A549 (cell line): ENCODE measurements at regions not wholly inside any gene's neighbourhood (a gene's known extent, or its start where the extent isn't known, plus 50 kb on each side); places are given as distances from the start of the nearest gene placed in this dataset.
"Not testable (repeated sequence)": the region's sequence is repeated elsewhere in the genome, so short reads cannot be mapped to it uniquely, and the experiment has no call there.

Experiments used
- ATAC-seq, 2 experiments: fragments of 200-7000 bp in 1 of 2; fragments of >200 bp in 1 of 2; cut with Nextera tagmentation in 1 of 2; cut with Tn5 transposase in 1 of 2; 3 replicates each; pipeline versions ENCODE4 v1.8.0 to v1.9.1; 2018 to 2020; ENCODE audit warnings: mild to moderate bottlenecking in 1 of 2, moderate library complexity in 1 of 2
- CTCF ChIA-PET: fragments of 300-600 bp; sonication (Branson Sonifier 250); formaldehyde crosslinking; extraction: SDS; loops from one replicate; lab custom pipeline; 2021; ENCODE audit warnings: antibody characterized with exemption, inconsistent platforms; lab: Yijun Ruan, JAX
- POLR2A ChIA-PET: fragments of 350-600 bp; formaldehyde crosslinking; extraction: SDS; loops from one replicate; lab custom pipeline; 2021; ENCODE audit warnings: antibody characterized with exemption, inconsistent platforms; lab: Yijun Ruan, JAX
- DNase-seq, 2 experiments: peaks; one replicate each; pipeline versions ENCODE4 v3.0.0 to v3.0.0-alpha.2; 2011 to 2016; ENCODE audit warnings: low read depth in 1 of 2, low spot score in 1 of 2
- FAIRE-seq: peaks from 2 replicates; lab custom pipeline; 2011; peaks lifted over from hg19 to GRCh38; lab: Jason Lieb, UNC
- H3K27ac ChIP-seq, 2 experiments: fragments of >200 bp; sonication (Bioruptor Twin); formaldehyde crosslinking; 3 replicates each; pipeline ENCODE4 v1.5.1; 2016 to 2017
- H3K4me1 ChIP-seq: fragments of >200 bp; sonication (Bioruptor Twin); formaldehyde crosslinking; 3 replicates; pipeline ENCODE4 v1.6.1; 2016
- H3K4me2 ChIP-seq: fragments of >200 bp; sonication (Bioruptor Twin); formaldehyde crosslinking; 3 replicates; pipeline ENCODE4 v1.6.1; 2016
- H3K4me3 ChIP-seq: fragments of >200 bp; sonication (Bioruptor Twin); formaldehyde crosslinking; 3 replicates; pipeline ENCODE4 v1.5.1; 2016
- H3K9me3 ChIP-seq: fragments of >200 bp; sonication (Bioruptor Twin); formaldehyde crosslinking; 3 replicates; pipeline ENCODE4 v1.6.1; 2016
- ATOH8 ChIP-seq: fragments of 250-450 bp; sonication (Bioruptor Pico); IDR thresholded peaks from 2 replicates; pipeline ENCODE4 v1.5.0; 2020; ENCODE audit warnings: low read depth, mild to moderate bottlenecking, moderate library complexity
- BCL3 ChIP-seq: fragments of >200 bp; sonication (Bioruptor Twin); formaldehyde crosslinking; IDR thresholded peaks from 3 replicates; pipeline ENCODE4 v1.6.1; 2016
- BHLHE40 ChIP-seq: IDR thresholded peaks from 2 replicates; pipeline ENCODE4 v1.6.1; 2012; ENCODE audit warnings: low read depth, low read length, inconsistent platforms
- CBX2 ChIP-seq: fragments of 200-600 bp; sonication (generic); IDR thresholded peaks from 2 replicates; pipeline ENCODE4 v1.6.1; 2016; ENCODE audit warnings: low read depth, mild to moderate bottlenecking, borderline replicate concordance
- EHF ChIP-seq: fragments of 250-450 bp; sonication (Bioruptor Pico); IDR thresholded peaks from 2 replicates; pipeline ENCODE4 v1.5.0; 2020; ENCODE audit warnings: mild to moderate bottlenecking
- EHMT2 ChIP-seq: fragments of 200-600 bp; sonication (generic); IDR thresholded peaks from 2 replicates; pipeline ENCODE4 v1.6.1; 2016; ENCODE audit warnings: antibody characterized with exemption, low read depth, mild to moderate bottlenecking, moderate library complexity
- ELK1 ChIP-seq: fragments of 150-350 bp; IDR thresholded peaks from 2 replicates; pipeline ENCODE4 v1.6.1; 2014; ENCODE audit warnings: low read depth, mild to moderate bottlenecking, low read length
- EP300 ChIP-seq, 2 experiments: fragments of >200 bp; sonication (Bioruptor Twin); formaldehyde crosslinking; IDR thresholded peaks; 2 replicates in 1 of 2; 3 replicates in 1 of 2; pipeline ENCODE4 v1.6.1; 2016 to 2017
- GATA3 ChIP-seq: IDR thresholded peaks from 2 replicates; pipeline ENCODE4 v1.6.1; 2012; ENCODE audit warnings: borderline replicate concordance
- HEYL ChIP-seq: fragments of 250-450 bp; sonication (Bioruptor Pico); IDR thresholded peaks from 2 replicates; pipeline ENCODE4 v1.8.0; 2021; ENCODE audit warnings: mild to moderate bottlenecking, moderate library complexity
- HOXB5 ChIP-seq: fragments of 250-450 bp; sonication (Bioruptor Pico); IDR thresholded peaks from 2 replicates; pipeline ENCODE4 v1.5.0; 2020; ENCODE audit warnings: mild to moderate bottlenecking, moderate library complexity
- KDM1A ChIP-seq: fragments of 200-600 bp; sonication (generic); IDR thresholded peaks from 2 replicates; pipeline ENCODE4 v1.6.1; 2016; ENCODE audit warnings: low read depth, mild to moderate bottlenecking
- MAFK ChIP-seq: fragments of 450-650 bp; IDR thresholded peaks from 2 replicates; pipeline ENCODE4 v1.6.1; 2014; ENCODE audit not compliant: partially characterized antibody
- MAX ChIP-seq: IDR thresholded peaks from 2 replicates; pipeline ENCODE4 v1.6.1; 2012
- MYC ChIP-seq: IDR thresholded peaks from 2 replicates; pipeline ENCODE4 v1.6.1; 2012; ENCODE audit warnings: mild to moderate bottlenecking, inconsistent platforms, low read length, improper control_type of control experiment, borderline replicate concordance
- PHF8 ChIP-seq: fragments of 200-600 bp; sonication (generic); IDR thresholded peaks from 2 replicates; pipeline ENCODE4 v1.6.1; 2016; ENCODE audit warnings: low read depth, mild to moderate bottlenecking, antibody characterized with exemption, moderate library complexity, borderline replicate concordance
- POLR2AphosphoS2 ChIP-seq: conservative IDR thresholded peaks from 2 replicates; pipeline ENCODE4 v1.6.1; 2012; ENCODE audit warnings: low read length, improper control_type of control experiment, inconsistent platforms
- RAD21 ChIP-seq, 2 experiments: fragments of >200 bp in 1 of 2; sonication (Bioruptor Twin) in 1 of 2; formaldehyde crosslinking in 1 of 2; IDR thresholded peaks in 1 of 2; conservative IDR thresholded peaks in 1 of 2; 2 replicates in 1 of 2; 3 replicates in 1 of 2; pipeline ENCODE4 v1.6.1; 2012 to 2018; ENCODE audit warnings: inconsistent platforms in 1 of 2
- RARB ChIP-seq: fragments of 250-450 bp; sonication (Bioruptor Pico); IDR thresholded peaks from 2 replicates; pipeline ENCODE4 v1.8.0; 2021; ENCODE audit warnings: mild to moderate bottlenecking, moderate library complexity
- RCOR1 ChIP-seq: fragments of 150-350 bp; IDR thresholded peaks from 2 replicates; pipeline ENCODE4 v1.6.1; 2014; ENCODE audit warnings: antibody characterized with exemption, low read length, low read depth
- SREBF2 ChIP-seq: fragments of 450-650 bp; IDR thresholded peaks from 2 replicates; pipeline ENCODE4 v1.6.1; 2014; ENCODE audit warnings: mild to moderate bottlenecking, moderate library complexity
- ZC3H11A ChIP-seq: fragments of 450-650 bp; IDR thresholded peaks from 2 replicates; pipeline ENCODE4 v1.6.1; 2014; ENCODE audit warnings: antibody characterized with exemption, mild to moderate bottlenecking
- WGBS: methylation state at CpG from one replicate; pipeline ENCODE4 v1.1.6; 2017; ENCODE audit errors: missing lambda C conversion rate; 5-methylcytosine and 5-hydroxymethylcytosine counted together

- H3K4me1 ChIP-seq: no peaks in the 10 kb centered on the region
- DNase-seq: no peak
- H3K27ac ChIP-seq: no peak overlapping the region
- FAIRE-seq: no peak
- no peak for ATAC-seq
- H3K4me3 ChIP-seq: no peak overlapping the region
- no peak for TF ChIP-seq BHLHE40
- TF ChIP-seq HEYL (CRISPR knock-in tag): no peak
- POLR2A ChIA-PET: no interaction called here
- H3K9me3 ChIP-seq: no peaks in the 10 kb centered on the region
- H3K4me2 ChIP-seq: no peak overlapping the region
- 24% methylated on average over 2 of the region's 2 CpGs for WGBS
- CTCF ChIA-PET: interaction anchor here (0.7 kb wide), 1 partner anchor 9 kb away, joined by 3 read pairs; no protein-coding TSS in a partner anchor
Observed at GRCh38 chr16:13629704-13630103, 290.2 kb upstream of the ERCC4 start.

- no peak for DNase-seq
- ATAC-seq: no peak
- H3K4me2 ChIP-seq: peak overlapping the region; percentile 33; the same call in 1 of the 3 replicates
Observed at GRCh38 chr16:13630374-13630773, 289.6 kb upstream of the ERCC4 start.

GRCh38 chr16:13631213-13631767 lies 288.7 kb upstream of the ERCC4 start:
- no peak for ATAC-seq
- H3K9me3 ChIP-seq: no peaks in the 10 kb centered on the region
- TF ChIP-seq HOXB5 (CRISPR knock-in tag): no peak
- peak; percentile 69 for TF ChIP-seq MAFK
- 3% methylated on average over 2 of the region's 2 CpGs for WGBS
- ChIA-PET POLR2A (no interaction called here), CTCF (no interaction called here)
- no peaks in the 10 kb centered on the region for H3K4me1 ChIP-seq
- no peak for DNase-seq
- FAIRE-seq: no peak
- H3K27ac ChIP-seq: no peak overlapping the region
- H3K4me2 ChIP-seq: no peak overlapping the region
- H3K4me3 ChIP-seq: no peak overlapping the region

More at GRCh38 chr16:13630374-13630773, 289.6 kb upstream of the ERCC4 start:
- Histone ChIP-seq H3K27ac (no peak overlapping the region), H3K4me3 (no peak overlapping the region), H3K4me1 (no peaks in the 10 kb centered on the region), H3K9me3 (no peaks in the 10 kb centered on the region)
- 3% methylated on average over 5 of the region's 5 CpGs for WGBS
- FAIRE-seq: no peak
- CTCF ChIA-PET: no interaction called here
- POLR2A ChIA-PET: no interaction called here
- TF ChIP-seq MYC: no peak
- no peak for TF ChIP-seq RARB (CRISPR knock-in tag)
- TF ChIP-seq RCOR1: no peak
- no peak for TF ChIP-seq CBX2
- no peak for TF ChIP-seq MAX
- no peak for TF ChIP-seq ATOH8 (CRISPR knock-in tag)
- no peak for TF ChIP-seq EHMT2
- TF ChIP-seq GATA3: no peak
- no peak for TF ChIP-seq MAFK
- TF ChIP-seq EP300 (IDR thresholded peaks at IDR 0.05): no peak
- no peak for TF ChIP-seq EHF (CRISPR knock-in tag)
- TF ChIP-seq PHF8: no peak

- ChIA-PET POLR2A (no interaction called here), CTCF (no interaction called here)
- TF ChIP-seq ELK1 (no peak), POLR2AphosphoS2 (no peak), MAX (no peak), EP300 (IDR thresholded peaks at IDR 0.05) (no peak), CBX2 (no peak), ZC3H11A (no peak), EHMT2 (no peak), EHF (CRISPR knock-in tag) (no peak), SREBF2 (no peak), BCL3 (no peak), RAD21 (conservative IDR thresholded peaks at IDR 0.05 in 1 of 2, IDR thresholded peaks at IDR 0.05 in 1 of 2) (no peak), BHLHE40 (no peak), PHF8 (no peak), KDM1A (no peak)
Observed at GRCh38 chr16:13631916-13632315, 288.0 kb upstream of the ERCC4 start.

GRCh38 chr16:13632504-13632903 lies 287.4 kb upstream of the ERCC4 start:
- FAIRE-seq, POLR2A ChIA-PET, H3K27ac ChIP-seq, H3K4me3 ChIP-seq, H3K9me3 ChIP-seq, H3K4me1 ChIP-seq, ATAC-seq, H3K4me2 ChIP-seq, CTCF ChIA-PET, DNase-seq: not testable (repeated sequence)
- 2% methylated on average over 6 of the region's 6 CpGs for WGBS

More at GRCh38 chr16:13631916-13632315, 288.0 kb upstream of the ERCC4 start:
- 8% methylated on average over 4 of the region's 4 CpGs for WGBS
- ATAC-seq (no peak), FAIRE-seq (no peak), DNase-seq (no peak)
- no peaks in the 10 kb centered on the region for H3K9me3 ChIP-seq
- H3K27ac ChIP-seq: no peak overlapping the region
- H3K4me1 ChIP-seq: no peaks in the 10 kb centered on the region
- no peak overlapping the region for H3K4me3 ChIP-seq
- no peak overlapping the region for H3K4me2 ChIP-seq
